NCI-H2227 treated with DMSO at 0.1 percent for 48 hours (cell line): ENCODE measurements at regions not wholly inside any gene's neighbourhood (a gene's known extent, or its start where the extent isn't known, plus 50 kb on each side); places are given as distances from the start of the nearest gene placed in this dataset.
A peak's percentile ranks its signal among the peaks of the same experiment; 100 is the strongest.
"Not testable (repeated sequence)": the region's sequence is repeated elsewhere in the genome, so short reads cannot be mapped to it uniquely, and the experiment has no call there.

Source experiments
- DNase-seq: peaks from one replicate; lab custom pipeline; 2025; lab: John Stamatoyannopoulos, UW

- DNase-seq: no peak
Measured at GRCh38 chr5:23977997-23978396, 470.6 kb downstream of the PRDM9 start.

- DNase-seq: no peak
Measured at GRCh38 chr5:23991406-23991805, 484.0 kb downstream of the PRDM9 start.

- no peak for DNase-seq
Measured at GRCh38 chr5:23994581-23995370, 487.4 kb downstream of the PRDM9 start.

- no peak for DNase-seq
Measured at GRCh38 chr5:23996525-23996924, 489.1 kb downstream of the PRDM9 start.

- DNase-seq: no peak
Measured at GRCh38 chr5:24005384-24005783, 498.0 kb downstream of the PRDM9 start.

GRCh38 chr5:24017710-24018109, 510.3 kb downstream of the PRDM9 start:
- not testable (repeated sequence) for DNase-seq

GRCh38 chr5:24026288-24026687, 518.9 kb downstream of the PRDM9 start:
- DNase-seq: no peak

GRCh38 chr5:24042688-24043087, 535.3 kb downstream of the PRDM9 start:
- DNase-seq: no peak

GRCh38 chr5:24045046-24045445, 537.6 kb downstream of the PRDM9 start:
- no peak for DNase-seq

- DNase-seq: no peak
Measured at GRCh38 chr5:24053737-24054136, 546.3 kb downstream of the PRDM9 start.

- DNase-seq: no peak
Measured at GRCh38 chr5:24059006-24059405, 551.6 kb downstream of the PRDM9 start.

GRCh38 chr5:24059716-24060115, 552.3 kb downstream of the PRDM9 start:
- DNase-seq: no peak

- no peak for DNase-seq
Measured at GRCh38 chr5:24065779-24066178, 558.4 kb downstream of the PRDM9 start.

GRCh38 chr5:24067208-24067607, 559.8 kb downstream of the PRDM9 start:
- no peak for DNase-seq

- DNase-seq: no peak
Measured at GRCh38 chr5:24068524-24068923, 561.1 kb downstream of the PRDM9 start.

GRCh38 chr5:24073107-24073506, 565.7 kb downstream of the PRDM9 start:
- no peak for DNase-seq

- DNase-seq: no peak
Measured at GRCh38 chr5:24080046-24080445, 564.7 kb downstream of the CDH10 start.

- no peak for DNase-seq
Measured at GRCh38 chr5:24094081-24094679, 550.6 kb downstream of the CDH10 start.

GRCh38 chr5:24102010-24102409, 542.8 kb downstream of the CDH10 start:
- DNase-seq: no peak

- DNase-seq: no peak
Measured at GRCh38 chr5:24103451-24104023, 541.2 kb downstream of the CDH10 start.

- peak; percentile 28 for DNase-seq
Measured at GRCh38 chr5:24110004-24110615, 534.7 kb downstream of the CDH10 start.

GRCh38 chr5:24112420-24112819, 532.4 kb downstream of the CDH10 start:
- DNase-seq: no peak

- no peak for DNase-seq
Measured at GRCh38 chr5:24118351-24118750, 526.4 kb downstream of the CDH10 start.
